ENCODE measurements at regions not wholly inside any gene's neighbourhood (a gene's known extent, or its start where the extent isn't known, plus 50 kb on each side); places are given as distances from the start of the nearest gene placed in this dataset.

DNA sequence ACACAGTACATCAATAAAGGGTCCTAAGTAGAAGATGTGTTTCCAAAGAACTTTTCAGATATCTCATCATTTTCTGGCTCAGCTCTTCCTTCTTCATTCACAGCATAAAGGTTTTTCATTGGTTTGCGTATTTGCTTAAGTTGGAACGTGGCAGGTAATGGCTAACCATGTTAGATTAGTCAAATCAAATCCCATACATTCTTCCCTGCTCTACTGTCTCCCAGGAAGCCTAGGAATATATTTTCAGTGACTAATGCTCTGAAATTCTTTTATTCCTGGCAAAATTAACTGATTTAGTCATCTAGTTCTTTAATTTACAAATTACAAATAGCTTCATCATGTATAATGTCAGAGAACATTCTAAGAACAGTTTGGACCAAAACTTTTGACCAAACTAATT lies 99.6 kb upstream of the TMEM161B start:
- no peak for TF ChIP-seq GATA2 (IDR thresholded peaks at IDR 0.05; ENCODE audit: low read depth, low read length)
- no peak for TF ChIP-seq GATA3 (IDR thresholded peaks at IDR 0.05; ENCODE audit: low read depth, low read length)
